Duodenal mucosa (tissue), 2 donors: ENCODE measurements at regions not wholly inside any gene's neighbourhood (a gene's known extent, or its start where the extent isn't known, plus 50 kb on each side); places are given as distances from the start of the nearest gene placed in this dataset.
"Not testable (repeated sequence)": the region's sequence is repeated elsewhere in the genome, so short reads cannot be mapped to it uniquely, and the experiment has no call there.

Experiments used
- H3K27ac ChIP-seq: one replicate; pipeline ENCODE4 v1.7.0; 2013; ENCODE audit warnings: low read depth, low read length
- H3K27me3 ChIP-seq, 2 donors: one replicate each; pipeline ENCODE4 v1.7.0; 2013; ENCODE audit warnings: low read length in 2 of 2, control low read depth in 1 of 2; ENCODE audit not compliant: insufficient read depth in 2 of 2, control insufficient read depth in 1 of 2
- H3K36me3 ChIP-seq, 2 donors: one replicate each; pipeline ENCODE4 v1.7.0; 2013; ENCODE audit warnings: low read length in 2 of 2, control low read depth in 1 of 2; ENCODE audit not compliant: insufficient read depth in 2 of 2, control insufficient read depth in 1 of 2
- H3K4me1 ChIP-seq, 2 donors: one replicate each; pipeline ENCODE4 v1.7.0; 2013; ENCODE audit warnings: low read length in 2 of 2, control low read depth in 1 of 2; ENCODE audit not compliant: insufficient read depth in 2 of 2, control insufficient read depth in 1 of 2
- H3K4me3 ChIP-seq, 2 donors: one replicate each; pipeline ENCODE4 v1.7.0; 2013; ENCODE audit warnings: low read length in 2 of 2, low read depth in 1 of 2
- H3K9ac ChIP-seq, 2 donors: one replicate each; pipeline ENCODE4 v1.7.0; 2013; ENCODE audit warnings: low read length in 2 of 2, low read depth in 1 of 2
- H3K9me3 ChIP-seq, 2 donors: one replicate each; pipeline ENCODE4 v1.7.0; 2013; ENCODE audit warnings: low read length in 2 of 2, control low read depth in 1 of 2; ENCODE audit not compliant: control insufficient read depth in 1 of 2

DNA sequence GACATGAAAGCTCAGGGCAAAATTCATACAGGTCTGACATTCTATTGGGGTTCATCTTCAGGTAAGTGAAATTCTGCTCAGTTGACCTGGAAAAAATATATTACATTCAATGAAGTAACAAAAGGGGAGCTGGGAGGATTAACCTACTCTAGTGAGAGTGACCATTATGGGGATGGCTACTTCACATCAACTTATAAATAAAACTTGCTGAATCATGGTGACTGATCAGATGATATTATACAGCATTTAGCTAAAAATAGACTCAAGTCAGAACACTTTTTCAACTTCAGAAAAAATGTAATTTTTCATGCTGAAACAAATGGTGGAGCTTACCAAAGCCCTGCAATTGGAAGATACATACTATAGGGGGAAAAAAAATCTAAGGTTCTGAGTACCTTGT, 800.2 kb downstream of the FSCB start:
- Histone ChIP-seq H3K27me3 (no peaks in the 10 kb centered on the region), H3K9ac (no peak overlapping the region), H3K9me3 (peaks cover 3 to 7% of the 10 kb centered on the region in 2 donors), H3K4me1 (no peaks in the 10 kb centered on the region), H3K4me3 (no peak overlapping the region), H3K27ac (no peak overlapping the region), H3K36me3 (no peaks in the 10 kb centered on the region)

DNA sequence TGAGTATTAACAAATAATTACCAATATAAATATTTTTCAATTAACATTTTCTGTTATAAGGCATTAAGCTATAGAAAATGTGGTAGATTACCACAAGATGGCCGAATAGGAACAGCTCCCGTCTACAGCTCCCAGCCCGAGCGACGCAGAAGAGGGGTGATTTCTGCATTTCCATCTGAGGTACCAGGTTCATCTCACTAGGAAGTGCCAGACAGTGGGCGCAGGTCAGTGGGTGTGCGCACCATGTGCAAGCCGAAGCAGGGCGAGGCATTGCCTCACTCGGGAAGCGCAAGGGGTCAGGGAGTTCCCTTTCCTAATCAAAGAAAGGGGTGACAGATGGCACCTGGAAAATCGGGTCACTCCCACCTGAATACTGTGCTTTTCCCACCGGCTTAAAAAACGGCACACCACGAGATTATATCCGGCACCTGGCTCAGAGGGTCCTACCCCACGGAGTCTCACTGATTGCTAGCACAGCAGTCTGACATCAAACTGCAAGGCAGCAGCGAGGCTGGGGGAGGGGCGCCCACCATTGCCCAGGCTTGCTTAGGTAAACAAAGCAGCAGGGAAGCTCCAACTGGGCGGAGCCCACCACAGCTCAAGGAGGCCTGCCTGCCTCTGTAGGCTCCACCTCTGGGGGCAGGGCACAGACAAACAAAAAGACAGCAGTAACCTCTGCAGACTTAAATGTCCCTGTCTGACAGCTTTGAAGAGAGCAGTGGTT, 808.4 kb downstream of the FSCB start:
- H3K27ac ChIP-seq, result not testable (repeated sequence)

DNA sequence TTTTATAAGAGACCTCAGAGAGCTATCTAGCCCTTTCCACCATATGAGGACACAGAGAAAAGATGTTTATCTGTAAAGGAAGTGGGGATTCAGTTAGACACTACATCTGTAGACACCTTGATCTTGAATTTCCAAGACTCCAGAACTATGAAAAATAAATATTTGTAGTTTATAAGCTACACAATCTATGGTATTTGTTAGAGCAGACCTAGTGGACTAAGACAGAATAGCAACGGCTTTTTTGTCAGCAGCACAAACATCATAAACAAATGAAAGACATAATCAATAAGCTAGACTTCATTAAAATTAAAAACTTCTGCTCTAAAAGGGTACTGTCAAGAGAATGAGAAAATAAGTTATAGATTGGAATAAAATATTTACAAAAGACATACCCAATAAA, 810.1 kb downstream of the FSCB start:
- no peak overlapping the region for H3K27ac ChIP-seq
- no peak overlapping the region for H3K9ac ChIP-seq
- H3K36me3 ChIP-seq, result no peaks in the 10 kb centered on the region
- H3K4me3 ChIP-seq, result no peak overlapping the region
- no peaks in the 10 kb centered on the region for H3K4me1 ChIP-seq
- H3K27me3 ChIP-seq, result no peaks in the 10 kb centered on the region
- peaks cover 0 to 5% of the 10 kb centered on the region in 2 donors for H3K9me3 ChIP-seq

More for the DNA sequence above, 808.4 kb downstream of the FSCB start:
- H3K9me3 ChIP-seq, H3K36me3 ChIP-seq, H3K4me3 ChIP-seq, H3K27me3 ChIP-seq, H3K4me1 ChIP-seq, H3K9ac ChIP-seq: not testable (repeated sequence)

DNA sequence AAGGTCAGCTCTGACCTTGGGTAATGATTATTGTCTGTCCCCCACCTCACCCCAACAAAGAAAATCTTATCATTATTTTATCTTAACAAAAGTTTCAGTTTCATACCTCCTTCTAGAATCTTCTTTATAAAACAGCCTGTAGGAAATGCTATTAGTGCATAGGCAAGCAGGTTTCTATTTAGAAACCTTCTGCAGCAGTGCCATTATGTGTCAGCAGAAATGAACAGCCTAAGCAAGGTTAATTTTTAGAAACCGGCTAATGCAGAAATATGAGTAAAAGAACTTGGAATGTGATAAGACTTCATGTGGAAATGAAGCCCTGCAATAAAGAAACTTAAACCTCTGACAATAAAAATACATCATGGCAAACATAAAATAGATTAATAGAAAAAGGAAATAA, 814.4 kb downstream of the FSCB start:
- Histone ChIP-seq H3K4me1 (no peaks in the 10 kb centered on the region), H3K36me3 (no peaks in the 10 kb centered on the region), H3K9me3 (peaks cover 0 to 7% of the 10 kb centered on the region in 2 donors), H3K27me3 (no peaks in the 10 kb centered on the region), H3K27ac (no peak overlapping the region), H3K4me3 (no peak overlapping the region), H3K9ac (no peak overlapping the region)

DNA sequence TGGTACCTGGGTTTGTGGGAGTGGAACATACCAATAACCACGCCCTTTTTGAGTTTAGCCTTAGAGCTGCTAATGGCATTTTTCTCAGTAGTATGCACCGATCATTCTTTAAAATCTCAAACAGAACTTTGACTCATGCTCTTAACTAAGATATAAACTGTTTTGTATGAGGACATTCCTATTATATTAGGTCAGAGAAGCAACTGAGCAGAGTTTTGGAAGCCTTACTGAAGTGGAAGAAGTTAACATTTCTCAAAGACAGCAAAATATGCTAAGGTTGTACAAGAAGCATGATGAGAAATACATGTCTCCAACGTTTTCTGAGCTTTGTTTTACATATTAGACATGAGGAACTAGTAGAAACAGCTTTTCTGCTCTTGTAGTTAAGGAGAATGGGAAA, 819.2 kb downstream of the FSCB start:
- Histone ChIP-seq H3K36me3 (no peaks in the 10 kb centered on the region), H3K4me3 (no peak overlapping the region), H3K9me3 (peaks cover 0 to 7% of the 10 kb centered on the region in 2 donors), H3K27ac (no peak overlapping the region), H3K9ac (no peak overlapping the region), H3K27me3 (no peaks in the 10 kb centered on the region), H3K4me1 (no peaks in the 10 kb centered on the region)

DNA sequence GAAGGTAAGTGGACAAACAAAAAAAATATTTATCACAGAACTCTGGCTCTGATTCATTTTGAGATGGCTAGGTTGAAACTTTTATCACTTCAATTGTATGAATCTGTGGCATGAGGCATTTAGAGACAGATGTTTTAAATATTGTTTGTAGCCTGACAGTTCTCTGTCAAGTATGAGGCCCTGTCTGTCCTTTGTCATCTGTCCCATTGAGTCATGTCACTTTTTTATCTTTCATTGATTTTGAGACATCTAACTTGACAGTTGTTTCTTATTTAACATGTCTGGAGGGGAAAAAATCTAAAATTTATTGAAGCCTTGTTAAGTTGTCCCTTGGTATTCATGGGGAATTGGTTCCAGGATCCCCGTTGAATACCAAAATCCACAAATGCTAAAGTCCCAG, 829.5 kb downstream of the FSCB start:
- Histone ChIP-seq H3K27me3 (no peaks in the 10 kb centered on the region), H3K9ac (no peak overlapping the region), H3K4me3 (no peak overlapping the region), H3K36me3 (no peaks in the 10 kb centered on the region), H3K9me3 (peaks cover 2 to 5% of the 10 kb centered on the region in 2 donors), H3K27ac (no peak overlapping the region), H3K4me1 (no peaks in the 10 kb centered on the region)

DNA sequence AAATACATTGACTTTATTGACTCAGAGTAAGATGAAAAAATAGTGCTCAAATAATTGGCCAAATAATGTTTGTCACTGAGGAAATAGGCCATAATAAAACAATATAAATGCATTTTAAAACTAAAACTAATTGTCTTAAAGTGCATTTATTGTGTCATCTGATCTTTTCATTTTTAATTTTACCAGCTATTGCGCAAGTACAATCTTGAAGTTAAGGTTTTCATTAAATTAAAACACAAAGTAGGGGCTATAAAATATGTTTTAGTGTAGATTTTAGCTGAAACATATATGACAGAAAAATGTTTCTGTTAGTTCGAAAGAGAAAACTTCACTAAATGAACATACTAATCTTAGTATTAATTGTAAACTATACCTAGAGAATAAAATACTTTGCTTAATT, 832.8 kb downstream of the FSCB start:
- Histone ChIP-seq H3K36me3 (no peaks in the 10 kb centered on the region), H3K4me1 (no peaks in the 10 kb centered on the region), H3K9me3 (peaks cover 2 to 5% of the 10 kb centered on the region in 2 donors), H3K27ac (no peak overlapping the region), H3K27me3 (no peaks in the 10 kb centered on the region), H3K4me3 (no peak overlapping the region), H3K9ac (no peak overlapping the region)

DNA sequence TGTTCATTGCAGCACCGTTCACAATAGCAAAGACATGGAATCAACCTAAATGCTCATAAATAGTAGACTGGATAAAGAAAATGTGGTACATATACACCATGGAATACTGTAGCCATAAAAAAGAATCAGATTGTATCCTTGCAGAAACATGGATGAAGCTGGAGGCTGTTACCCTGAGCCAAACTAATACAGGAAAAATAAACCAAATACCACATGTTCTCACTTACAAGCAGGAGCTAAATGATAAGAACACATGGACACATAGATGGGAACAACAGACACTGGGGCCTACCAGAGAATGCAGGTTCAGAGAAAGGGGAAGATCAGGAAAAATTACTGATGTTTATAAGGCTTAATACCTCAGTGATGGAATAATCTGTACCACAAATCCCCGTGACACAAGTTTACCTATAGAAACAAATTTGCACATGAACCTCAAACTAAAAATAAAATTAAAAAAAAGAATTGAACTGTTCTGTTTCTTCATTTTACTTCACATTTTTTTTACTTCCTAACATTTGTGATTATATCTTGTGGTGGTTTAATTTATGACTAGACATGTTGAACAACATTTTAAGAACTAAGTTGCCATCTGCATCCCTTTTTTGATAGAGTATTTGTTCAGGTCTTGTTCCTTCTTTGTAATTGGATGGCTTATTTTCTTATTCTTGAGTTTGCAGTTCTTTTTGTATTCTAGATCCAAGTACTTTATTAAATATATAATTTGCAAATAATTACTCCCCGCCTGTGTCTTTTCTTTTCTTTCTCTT, 835.2 kb downstream of the FSCB start:
- H3K9ac ChIP-seq, result no peak overlapping the region
- H3K27ac ChIP-seq, result no peak overlapping the region
- no peaks in the 10 kb centered on the region for H3K36me3 ChIP-seq
- no peaks in the 10 kb centered on the region for H3K4me1 ChIP-seq
- H3K27me3 ChIP-seq, result no peaks in the 10 kb centered on the region
- no peak overlapping the region for H3K4me3 ChIP-seq
- peaks cover 2 to 5% of the 10 kb centered on the region in 2 donors for H3K9me3 ChIP-seq

DNA sequence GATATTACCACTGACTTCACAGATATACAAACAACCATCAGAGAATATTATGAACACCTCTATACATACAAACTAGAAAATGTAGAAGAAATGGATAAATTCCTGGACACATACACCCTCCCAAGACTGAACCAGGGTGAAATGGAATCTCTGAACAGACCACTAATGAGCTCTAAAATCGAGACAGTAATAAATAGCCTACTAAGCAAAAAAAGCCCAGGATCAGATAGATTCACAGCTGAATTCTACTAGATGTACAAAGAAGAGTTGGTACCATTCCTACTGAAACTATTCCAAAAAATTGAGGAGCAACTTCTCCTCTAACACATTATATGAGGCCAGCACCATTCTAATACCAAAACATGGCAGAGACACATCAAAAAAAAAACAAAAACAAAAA, 837.7 kb downstream of the FSCB start:
- Histone ChIP-seq H3K4me1 (no peaks in the 10 kb centered on the region), H3K27me3 (no peaks in the 10 kb centered on the region), H3K4me3 (no peak overlapping the region), H3K9me3 (peaks cover 12% of the 10 kb centered on the region in 2 donors), H3K27ac (no peak overlapping the region), H3K36me3 (no peaks in the 10 kb centered on the region), H3K9ac (no peak overlapping the region)

DNA sequence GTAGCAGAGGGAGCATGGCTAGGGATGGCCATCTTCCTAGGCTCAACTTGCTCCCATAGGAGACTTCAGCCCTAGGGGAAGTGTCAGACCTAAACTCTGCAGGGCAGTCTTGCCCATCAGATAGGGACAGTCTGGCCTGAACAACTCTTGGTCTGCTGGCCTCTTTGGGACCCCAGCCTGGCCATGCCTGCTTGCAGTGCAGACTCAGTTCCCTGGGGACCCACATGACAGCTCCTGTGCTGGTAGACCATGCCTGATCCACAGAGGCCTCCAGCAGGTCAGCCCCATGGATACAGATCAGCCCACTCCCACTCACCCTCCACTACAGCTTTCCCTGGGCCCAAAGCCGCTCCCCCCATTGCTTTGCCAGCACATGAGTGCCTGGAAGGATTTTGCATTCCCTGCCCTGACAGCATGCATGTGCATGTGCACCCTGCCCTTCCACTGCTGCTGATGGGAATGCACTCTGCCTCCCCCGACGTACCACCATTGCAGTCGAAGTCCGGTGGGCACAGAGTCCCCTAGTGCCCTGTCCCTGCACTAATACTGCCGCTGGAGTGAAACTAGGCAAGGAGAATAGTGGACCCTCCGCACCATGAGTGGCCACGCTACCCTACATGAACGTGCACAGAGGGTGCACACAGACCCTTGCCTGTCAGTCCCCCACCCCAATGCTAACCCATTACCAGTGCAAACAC, 841.4 kb downstream of the FSCB start:
- H3K4me3 ChIP-seq, result no peak overlapping the region
- H3K9me3 ChIP-seq, result peaks cover 6 to 10% of the 10 kb centered on the region in 2 donors
- H3K4me1 ChIP-seq, result no peaks in the 10 kb centered on the region
- no peak overlapping the region for H3K9ac ChIP-seq
- H3K27ac ChIP-seq, result no peak overlapping the region
- H3K27me3 ChIP-seq, result no peaks in the 10 kb centered on the region
- H3K36me3 ChIP-seq, result no peaks in the 10 kb centered on the region
